HG03175 (cell line): ENCODE measurements at regions not wholly inside any gene's neighbourhood (a gene's known extent, or its start where the extent isn't known, plus 50 kb on each side); places are given as distances from the start of the nearest gene placed in this dataset.
"Not testable (repeated sequence)": the region's sequence is repeated elsewhere in the genome, so short reads cannot be mapped to it uniquely, and the experiment has no call there.

Experiments used
- ATAC-seq: cut with Tn5 transposase; IDR thresholded peaks from one replicate; pipeline ENCODE4 v1.9.1; 2021; ENCODE audit warnings: mild to moderate bottlenecking, moderate library complexity; ENCODE audit not compliant: unreplicated experiment

DNA sequence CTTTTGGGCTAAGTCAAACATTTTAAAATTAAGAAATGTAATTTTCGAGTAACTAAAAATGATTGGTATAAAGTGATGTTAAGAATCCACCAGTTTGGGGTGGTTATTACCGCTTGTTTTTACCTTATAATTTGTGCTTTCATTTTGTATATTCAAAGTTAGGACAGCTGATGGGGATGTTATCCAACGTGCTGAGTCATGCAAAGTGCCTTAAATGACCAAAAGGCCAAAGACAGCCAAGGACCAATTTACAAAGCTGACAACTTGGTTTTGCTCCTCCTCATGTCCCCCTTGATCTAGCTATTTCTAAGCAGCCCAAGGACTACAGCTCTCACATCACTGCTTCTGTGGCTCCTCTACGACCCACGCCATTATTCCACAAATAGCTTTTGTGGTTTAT is 181.4 kb upstream of the PCDH7 start:
- ATAC-seq: no peak

DNA sequence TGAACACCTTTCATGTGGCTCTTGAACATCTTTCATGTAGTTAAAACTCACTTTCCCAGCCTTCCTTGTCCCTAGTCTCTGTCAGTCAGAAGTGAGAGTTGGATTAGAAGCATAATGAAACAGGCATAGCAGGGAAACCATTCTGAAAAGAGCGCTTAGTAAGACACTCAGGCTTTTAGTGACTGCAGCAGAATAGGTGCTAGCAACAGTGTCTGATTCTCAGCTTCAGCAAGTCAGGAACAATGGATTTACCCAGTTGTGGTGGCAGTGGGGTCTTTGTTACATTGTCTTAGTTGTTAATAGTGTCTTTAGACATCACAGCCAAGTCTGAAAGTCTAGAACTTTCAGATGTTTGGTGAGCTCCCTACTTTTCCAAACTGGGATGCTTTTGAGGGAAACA is 177.1 kb upstream of the PCDH7 start:
- no peak for ATAC-seq

DNA sequence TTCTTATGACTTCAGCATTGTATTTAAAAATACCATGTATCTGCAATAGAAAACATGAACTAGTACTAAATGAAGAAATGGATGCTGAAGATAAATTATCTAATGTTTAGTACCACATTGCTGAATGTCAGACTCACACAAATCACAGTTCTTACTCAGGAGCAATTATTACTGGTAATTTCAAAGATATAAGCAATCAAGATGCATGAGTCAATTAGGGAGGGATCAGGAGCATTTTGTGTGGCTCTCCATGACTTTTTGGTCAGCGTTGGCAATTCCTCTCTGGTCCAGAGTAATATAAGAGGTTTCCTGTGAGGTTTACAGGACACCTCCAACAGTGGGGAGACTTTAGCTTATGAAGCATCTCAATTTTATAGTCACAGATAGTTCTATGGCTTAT is 167.0 kb upstream of the PCDH7 start:
- ATAC-seq: no peak

DNA sequence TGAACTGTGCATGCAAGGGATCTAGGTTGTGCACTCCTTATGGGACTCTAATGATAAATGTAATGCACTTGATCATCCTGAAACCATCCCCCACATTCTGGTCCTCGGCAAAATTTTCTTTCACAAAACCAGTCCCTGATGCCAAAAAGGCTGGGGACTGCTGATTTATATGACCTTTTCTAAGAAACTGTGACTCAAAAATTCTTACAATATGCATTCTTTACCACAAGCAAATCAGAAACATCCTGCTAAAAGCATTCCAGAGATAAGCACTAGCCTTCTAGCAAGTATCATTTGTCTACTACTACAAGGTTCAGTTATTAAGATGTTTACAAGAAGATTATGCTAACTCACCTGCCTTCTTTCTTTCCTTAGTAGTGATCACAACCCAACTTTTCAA is 166.5 kb upstream of the PCDH7 start:
- ATAC-seq: no peak

DNA sequence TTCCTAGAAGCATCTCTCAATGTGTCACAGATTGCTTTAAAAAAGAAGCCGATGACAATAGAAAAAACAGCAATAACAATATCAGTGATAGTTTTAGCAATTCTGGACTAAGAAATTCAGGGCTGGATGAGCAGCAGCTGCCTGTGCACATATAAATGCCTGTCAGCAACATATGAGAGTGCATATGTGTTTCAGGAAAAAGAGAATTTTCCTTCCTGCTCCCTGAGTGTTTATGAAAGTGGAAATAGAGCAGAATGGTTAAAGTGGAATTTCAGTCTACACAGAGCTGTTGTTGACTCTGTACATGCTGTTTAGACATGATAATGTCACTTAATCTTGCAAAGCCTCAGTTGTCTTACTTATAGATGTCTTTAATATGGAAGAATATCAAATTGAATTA is 164.4 kb upstream of the PCDH7 start:
- ATAC-seq: no peak

DNA sequence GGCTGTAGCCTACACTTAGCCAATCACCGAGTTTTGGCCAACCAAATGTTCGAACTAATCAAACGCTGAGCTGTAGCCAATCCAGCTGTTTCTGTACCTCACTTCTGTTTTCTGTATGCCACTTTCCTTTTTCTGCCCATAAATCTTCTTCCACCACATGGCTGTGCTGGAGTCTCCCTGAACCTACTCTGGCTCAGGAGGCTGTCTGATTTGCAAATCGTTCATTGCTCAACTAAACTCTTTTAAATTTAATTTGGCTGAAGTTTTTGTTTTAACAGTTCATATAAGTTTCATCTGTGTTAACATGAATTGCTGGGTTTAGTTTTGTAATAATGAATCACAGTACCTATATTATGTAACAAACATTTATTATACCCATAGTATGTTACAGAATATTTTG is 160.7 kb upstream of the PCDH7 start:
- ATAC-seq: no peak

DNA sequence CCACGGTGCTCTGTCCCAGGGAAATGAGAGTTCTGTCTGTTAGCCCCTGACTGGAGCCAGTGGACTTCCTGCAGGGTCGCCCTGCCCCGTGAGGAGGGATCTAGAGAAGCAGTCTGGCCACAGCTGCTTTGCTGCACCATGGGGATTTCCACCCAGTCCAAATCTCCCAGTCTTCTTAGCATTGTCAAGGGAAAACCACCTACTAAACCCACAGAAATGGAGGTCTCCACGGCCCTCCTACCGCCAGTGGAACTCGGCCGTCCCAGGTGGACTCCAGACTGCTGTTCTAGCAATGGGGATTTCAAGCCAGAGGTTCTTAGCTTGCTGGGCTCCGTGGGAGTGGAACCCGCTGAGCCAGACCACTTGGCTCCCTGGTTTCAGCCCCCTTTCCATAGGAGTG is 133.3 kb upstream of the PCDH7 start:
- ATAC-seq: no peak

DNA sequence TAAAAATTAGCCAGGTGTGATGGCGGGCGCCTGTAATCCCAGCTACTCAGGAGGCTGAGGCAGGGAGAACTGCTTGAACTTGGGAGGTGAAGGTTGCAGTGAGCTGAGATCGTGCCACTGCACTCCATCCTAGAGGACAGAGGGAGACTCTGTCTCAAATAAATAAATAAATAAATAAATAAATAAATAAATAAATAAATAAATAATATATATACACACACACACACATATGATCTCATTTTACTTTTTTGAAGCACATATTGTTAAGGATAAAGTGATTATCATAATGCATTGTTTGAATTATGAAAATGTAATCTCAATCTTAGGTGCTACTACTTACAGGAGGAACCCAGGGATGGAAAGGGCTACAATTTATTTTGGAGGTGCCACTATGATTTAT is 130.5 kb upstream of the PCDH7 start:
- ATAC-seq: not testable (repeated sequence)

DNA sequence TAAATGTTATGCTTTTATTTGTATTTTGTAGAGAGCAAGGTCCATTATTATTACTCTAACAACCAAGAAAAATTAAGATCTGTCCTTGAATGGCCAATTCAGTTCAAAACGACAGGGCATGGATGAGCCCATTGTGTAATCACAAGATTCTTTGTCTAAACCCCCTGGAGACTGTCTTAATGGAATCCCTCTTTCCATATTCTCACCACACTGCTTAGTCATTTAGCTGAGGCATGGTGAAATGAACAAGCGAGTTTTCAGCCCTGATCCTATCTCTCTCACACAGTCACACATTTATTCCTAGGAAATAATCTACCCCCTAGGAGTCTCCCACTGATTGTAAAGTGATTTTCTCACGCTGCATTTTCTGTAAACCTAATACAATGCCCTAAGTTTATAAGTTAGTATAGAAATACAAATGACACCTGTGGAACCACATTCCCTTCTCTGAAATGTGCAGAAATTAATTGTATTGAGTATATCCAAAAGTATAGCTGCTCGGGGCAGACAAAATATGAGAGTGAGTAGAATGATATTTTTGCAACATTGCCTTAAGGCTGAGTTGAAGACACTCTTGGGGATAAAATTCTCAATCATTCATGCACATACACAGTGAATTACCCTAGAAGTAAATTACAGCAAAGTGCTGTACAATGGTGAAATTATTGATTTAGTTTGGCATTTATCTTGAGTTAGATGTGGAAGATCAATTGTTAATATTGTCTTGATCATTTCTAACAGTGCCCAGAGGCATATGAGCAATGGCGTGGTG is 119.7 kb upstream of the PCDH7 start:
- no peak for ATAC-seq

DNA sequence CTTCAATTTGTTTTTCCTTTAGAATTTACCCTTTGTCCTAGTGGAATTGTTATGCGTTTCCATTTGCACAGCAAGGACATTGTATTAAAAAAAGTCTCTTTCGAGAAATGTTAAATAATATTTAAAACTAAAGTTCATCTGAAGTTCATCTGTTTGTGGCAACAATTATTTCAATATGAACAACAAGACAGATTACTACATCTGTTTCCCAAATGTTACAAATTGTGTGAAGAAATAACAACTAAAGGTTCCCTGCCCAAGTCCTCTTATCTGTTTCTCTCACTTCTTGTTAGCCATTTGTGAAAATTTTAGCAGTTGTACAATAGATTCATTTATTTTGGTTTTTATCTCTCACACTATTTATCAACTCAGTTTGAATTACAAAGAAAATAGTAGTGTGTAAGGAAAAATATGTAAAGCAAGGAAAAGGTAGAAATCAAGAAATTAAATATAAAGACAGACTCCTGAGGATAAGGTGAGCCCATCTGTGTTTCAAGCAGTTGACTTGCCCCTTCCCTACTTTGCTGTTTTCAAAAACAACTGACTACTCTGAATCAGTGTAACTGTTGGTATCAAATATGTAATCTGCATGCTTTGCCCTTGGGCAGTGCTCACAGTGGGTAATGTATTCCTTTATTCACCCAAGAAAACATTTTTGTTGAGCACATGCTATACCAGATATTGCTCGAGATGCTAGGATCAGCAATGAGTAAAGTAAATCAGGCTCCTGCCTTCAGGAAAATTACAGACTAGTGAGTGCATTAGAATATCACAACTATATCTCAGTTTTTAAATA is 118.9 kb upstream of the PCDH7 start:
- no peak for ATAC-seq

DNA sequence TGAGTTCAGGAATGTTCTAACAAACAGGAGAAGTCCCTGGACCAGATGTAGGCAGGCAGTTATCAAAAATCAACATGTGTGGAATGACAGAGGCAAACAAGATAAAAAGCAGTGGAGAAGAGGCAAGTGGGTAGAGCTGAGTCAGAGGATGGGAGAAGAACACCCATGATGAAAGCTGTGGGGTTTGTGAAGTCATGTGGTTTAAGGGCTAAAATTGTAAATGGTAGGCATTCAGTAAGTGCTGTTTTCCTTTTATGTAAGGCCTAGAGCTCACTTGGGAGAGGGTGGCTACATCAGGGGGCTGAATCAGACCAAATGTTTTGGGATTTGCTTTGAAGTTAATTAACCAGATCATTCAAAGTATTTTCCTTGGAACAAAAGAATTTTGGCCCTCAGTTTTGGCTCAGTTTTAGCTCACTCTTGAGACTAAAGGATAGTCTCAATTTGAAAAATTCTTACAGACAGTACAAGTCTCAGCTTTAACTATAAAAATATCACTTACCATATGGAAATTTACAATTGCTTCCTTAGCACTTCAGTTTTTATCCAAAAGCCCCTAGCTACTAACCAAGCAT is 114.5 kb upstream of the PCDH7 start:
- ATAC-seq: no peak

DNA sequence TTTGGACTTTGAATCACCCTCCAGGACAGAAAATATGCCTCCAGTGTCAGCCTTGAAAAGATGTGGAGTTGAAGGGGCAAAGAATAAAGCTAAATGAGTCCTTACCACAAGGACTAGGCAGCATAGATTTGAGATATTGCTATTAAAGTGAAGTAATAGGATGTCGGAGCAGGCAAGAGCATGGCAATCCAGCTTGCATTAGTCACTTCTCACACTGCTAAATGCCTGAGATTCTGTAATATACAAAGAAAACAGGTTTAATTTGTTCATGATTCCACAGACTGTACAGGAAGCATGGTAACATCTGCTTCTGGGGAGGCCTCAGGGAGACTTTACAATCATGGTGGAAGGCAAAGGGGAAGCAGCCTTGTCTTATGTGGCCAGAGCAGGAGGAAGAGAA is 109.8 kb upstream of the PCDH7 start:
- no peak for ATAC-seq

DNA sequence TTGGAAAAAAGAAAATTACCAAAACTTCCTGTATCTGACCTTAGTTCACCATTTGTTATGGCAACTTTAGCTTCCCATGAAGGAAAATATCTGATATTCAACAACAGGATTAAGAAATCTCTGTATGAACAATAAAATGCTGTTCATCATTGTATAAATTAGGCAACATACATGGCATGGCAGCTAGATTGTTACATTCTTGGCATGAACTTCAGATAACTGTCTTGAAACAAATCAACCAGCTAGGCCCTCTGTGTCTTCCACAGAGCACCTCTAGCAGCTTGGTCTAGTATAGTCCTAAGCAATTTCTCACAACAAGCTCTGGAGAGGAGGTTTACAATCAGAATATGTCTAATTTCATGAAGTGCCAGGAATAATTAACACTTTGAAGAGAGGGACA is 105.4 kb upstream of the PCDH7 start:
- ATAC-seq: no peak

DNA sequence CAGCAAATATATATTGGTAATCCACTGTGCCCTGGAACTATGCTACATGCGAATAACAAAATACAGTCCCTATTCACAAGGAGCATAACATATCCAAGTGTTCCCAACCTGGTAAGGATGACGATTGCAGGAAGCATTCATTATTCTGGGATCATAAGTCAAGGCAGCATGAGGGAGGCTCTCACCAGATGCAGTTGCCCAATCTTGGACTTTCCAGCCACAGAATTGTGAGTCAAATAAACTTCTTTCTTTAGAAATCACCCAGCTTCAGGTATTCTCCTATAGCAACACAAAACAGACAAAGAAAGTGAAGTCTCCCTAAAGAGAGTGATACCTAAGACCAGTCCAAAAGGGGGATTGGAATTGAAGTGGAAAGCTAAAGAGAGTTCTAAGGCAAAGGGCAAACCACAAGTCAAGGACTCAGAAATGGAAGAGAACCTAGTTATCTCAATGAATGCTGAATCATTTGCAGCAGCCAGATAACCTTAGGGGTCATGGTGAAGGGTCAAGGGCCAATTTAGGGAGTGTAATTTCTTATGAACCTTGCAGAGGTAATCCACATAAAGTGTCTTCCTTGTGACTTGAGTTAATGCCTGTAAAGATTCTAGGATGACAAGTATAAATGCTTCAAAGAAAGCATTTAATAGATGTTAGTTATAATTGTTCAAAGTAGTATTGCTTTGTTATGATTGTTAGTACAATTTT is 103.1 kb upstream of the PCDH7 start:
- ATAC-seq: no peak

DNA sequence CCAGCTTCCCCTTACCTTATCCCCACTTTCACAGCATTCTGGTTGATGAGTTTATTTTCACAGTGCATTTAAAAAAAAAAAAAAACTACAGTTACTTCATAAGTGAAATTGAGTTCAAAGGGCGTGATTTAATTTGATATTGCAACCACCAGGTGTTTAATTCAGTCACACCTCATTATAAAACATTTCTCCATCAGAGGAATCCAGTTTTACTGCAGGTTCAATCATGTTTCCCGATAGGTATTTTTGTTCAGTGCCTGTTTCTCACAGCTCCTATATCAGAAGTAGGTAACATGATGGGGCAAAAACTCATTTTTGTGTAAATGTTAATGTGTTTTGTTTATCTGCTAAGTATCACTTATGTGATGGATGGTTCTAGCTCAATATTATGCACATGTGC is 102.3 kb upstream of the PCDH7 start:
- no peak for ATAC-seq

DNA sequence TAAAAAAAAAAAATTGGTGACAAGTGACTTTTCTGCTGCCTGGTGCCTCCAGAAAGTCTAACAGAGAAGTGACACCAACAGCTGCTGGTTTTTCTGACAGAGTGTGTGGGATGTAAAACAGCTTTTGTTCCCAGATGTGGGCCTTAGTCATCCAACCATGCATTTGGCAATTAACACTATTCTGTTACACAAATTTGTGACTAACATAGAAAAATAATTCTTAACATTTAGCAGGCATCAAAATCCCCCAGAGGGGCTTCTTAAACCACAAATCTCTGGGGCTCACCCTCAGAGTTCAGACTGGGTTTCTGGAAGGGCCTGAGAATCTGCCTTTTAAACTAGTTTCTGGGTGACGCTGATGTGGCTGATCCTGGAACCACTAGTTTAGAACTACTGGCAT is 100.5 kb upstream of the PCDH7 start:
- no peak for ATAC-seq

DNA sequence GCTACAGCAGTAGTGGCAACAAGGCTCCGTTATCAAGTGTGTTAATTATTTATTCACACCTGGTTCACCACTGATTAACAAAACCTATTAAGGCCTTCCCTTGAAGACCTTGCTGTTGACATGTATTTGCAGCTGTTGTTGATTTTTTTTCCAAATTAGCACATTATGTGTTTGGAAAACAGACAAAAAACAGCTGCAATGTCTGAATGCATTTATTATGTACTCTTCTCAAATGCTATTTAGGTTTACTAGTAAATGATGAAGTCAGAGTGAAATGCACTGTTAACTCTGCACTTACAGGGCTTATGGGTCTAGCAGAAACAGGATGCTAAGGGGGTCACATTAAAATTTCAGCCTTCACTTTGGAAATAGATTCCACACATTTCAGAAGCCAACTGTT is 99.5 kb upstream of the PCDH7 start:
- ATAC-seq: no peak

DNA sequence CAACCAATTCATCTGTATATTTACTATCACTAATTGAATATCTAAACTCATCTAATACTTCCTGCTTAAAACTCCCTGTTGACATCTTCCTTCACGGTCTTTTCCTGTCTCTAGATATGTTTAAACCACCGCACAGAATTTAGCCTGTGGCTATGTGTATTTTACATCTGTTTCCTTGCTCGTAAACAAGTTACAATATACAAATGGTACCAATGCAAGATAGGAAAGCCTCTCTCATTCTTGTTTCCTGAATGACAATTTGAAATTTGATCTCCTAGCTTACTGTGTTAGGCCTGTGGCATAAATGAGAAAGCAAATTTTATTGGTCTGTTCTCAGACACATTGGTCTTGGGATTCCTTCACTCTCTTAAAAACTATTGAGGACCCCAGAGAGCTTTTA is 89.7 kb upstream of the PCDH7 start:
- no peak for ATAC-seq

DNA sequence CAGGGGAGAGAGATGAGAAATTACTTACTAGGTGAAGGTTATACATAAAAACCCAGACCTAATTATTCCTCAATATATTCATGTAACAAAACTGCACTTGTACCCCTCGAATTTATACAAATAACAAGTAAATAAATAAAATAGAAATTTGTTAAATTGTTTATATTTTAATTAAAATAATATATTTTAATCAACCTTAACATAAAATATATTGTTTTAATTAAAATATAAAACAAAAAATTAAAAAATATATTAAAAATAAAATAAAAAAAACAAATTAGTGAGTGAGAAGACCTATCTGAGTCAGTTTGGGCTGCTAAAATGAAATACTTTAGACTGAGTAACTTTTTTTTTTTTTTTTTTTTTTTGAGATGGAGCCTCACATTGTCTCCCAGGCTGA is 87.4 kb upstream of the PCDH7 start:
- no peak for ATAC-seq

DNA sequence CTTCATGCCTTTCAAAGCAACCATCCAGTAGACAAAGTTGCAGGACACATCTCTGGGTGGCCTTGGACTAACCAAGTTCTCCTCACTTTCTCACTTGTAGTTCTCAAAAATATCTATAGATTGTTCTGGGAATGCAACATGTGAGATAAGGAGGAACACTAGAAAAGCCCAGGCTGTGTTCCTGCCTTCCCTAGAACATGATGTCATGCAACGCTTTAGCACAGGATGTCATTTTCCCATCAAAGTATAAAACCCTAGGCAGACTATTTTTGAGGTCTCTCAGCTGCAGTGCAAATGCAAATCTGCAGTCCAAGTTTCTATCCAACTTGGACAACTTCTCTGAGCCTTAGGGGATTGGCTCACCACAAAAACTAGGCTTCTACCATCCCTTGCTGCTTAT is 78.8 kb upstream of the PCDH7 start:
- ATAC-seq: no peak

DNA sequence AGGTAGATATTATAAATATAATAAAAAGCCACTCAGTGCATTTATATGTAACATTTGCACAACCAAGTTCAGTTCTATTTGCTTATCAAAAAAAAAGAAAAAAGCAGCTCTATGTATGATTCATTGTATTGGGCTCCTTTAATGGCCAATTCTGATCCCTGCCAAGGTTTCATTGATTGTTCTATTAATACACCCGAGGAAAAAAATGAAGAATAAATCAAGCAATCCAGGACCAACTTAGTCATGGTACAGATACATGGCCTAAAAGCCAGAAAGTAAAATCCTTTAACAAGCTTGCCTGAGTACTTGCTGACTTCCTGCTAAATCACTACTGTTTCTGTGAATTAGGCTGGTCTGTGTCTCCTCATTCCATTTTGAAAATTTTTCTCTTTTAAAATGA is 77.6 kb upstream of the PCDH7 start:
- ATAC-seq: no peak

DNA sequence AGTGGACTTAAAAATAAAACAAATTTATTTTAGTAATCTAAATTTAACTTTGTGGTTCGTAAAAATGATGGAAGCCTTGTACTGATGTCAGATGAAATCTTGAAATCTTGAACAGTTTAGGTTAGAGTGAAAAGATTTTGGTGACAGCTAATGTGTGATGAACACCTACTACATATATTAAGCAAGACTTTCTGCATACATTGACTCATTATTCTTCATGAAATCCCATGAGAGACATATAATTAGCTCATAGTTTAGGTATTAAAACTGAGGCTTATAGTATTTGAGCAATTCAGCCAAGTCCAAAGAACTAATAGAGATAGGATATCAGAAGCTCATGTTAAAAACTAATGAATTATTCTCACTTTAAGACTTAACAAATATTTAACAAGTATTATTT is 66.9 kb upstream of the PCDH7 start:
- no peak for ATAC-seq
